Aorta (tissue), 5 donors: ENCODE measurements at regions not wholly inside any gene's neighbourhood (a gene's known extent, or its start where the extent isn't known, plus 50 kb on each side); places are given as distances from the start of the nearest gene placed in this dataset.

Source experiments
- ATAC-seq: fragments of 200-7000 bp; cut with Tn5 transposase; one replicate; pipeline ENCODE4 v1.9.1; 2022; ENCODE audit warnings: moderate library complexity; ENCODE audit not compliant: low FRiP score
- DNase-seq, 2 donors: peaks; one replicate each; pipeline ENCODE4 v3.0.0-alpha.2; 2020
- H3K27ac ChIP-seq, 2 donors: one replicate each; pipeline ENCODE4 v1.5.1; 2013; ENCODE audit warnings: low read length in 2 of 2, mild to moderate bottlenecking in 2 of 2, moderate library complexity in 2 of 2, control low read depth in 1 of 2, inconsistent platforms in 1 of 2, low read depth in 1 of 2
- H3K27me3 ChIP-seq, 2 donors: one replicate each; pipeline ENCODE4 v1.6.1; 2013; ENCODE audit warnings: control low read depth in 1 of 2, low read length in 1 of 2, mild to moderate bottlenecking in 1 of 2, moderate library complexity in 1 of 2; ENCODE audit not compliant: insufficient read depth in 2 of 2, control insufficient read depth in 1 of 2
- H3K36me3 ChIP-seq, 2 donors: one replicate each; pipeline ENCODE4 v1.6.1; 2013; ENCODE audit warnings: control low read depth in 1 of 2, low read length in 1 of 2, mild to moderate bottlenecking in 1 of 2; ENCODE audit not compliant: insufficient read depth in 2 of 2, control insufficient read depth in 1 of 2
- H3K4me1 ChIP-seq, 2 donors: one replicate each; pipeline ENCODE4 v1.6.1; 2013; ENCODE audit warnings: low read length in 2 of 2, control low read depth in 1 of 2, mild to moderate bottlenecking in 1 of 2, moderate library complexity in 1 of 2; ENCODE audit not compliant: insufficient read depth in 2 of 2, control insufficient read depth in 1 of 2
- H3K4me3 ChIP-seq, 2 donors: one replicate each; pipeline ENCODE4 v1.5.1; 2013; ENCODE audit warnings: low read length in 2 of 2, control low read depth in 1 of 2, mild to moderate bottlenecking in 1 of 2
- H3K9me3 ChIP-seq: one replicate; pipeline ENCODE4 v1.6.1; 2013; ENCODE audit warnings: mild to moderate bottlenecking, low read length; ENCODE audit not compliant: control insufficient read depth
- WGBS, 2 donors: extraction: QIAGEN DNeasy Blood & Tissue Kit; methylation state at CpG; one replicate each; pipeline ENCODE4 v1.1.7; 2013; 5-methylcytosine and 5-hydroxymethylcytosine counted together
- intact Hi-C, 2 donors: fragments of 100-400 bp; cut with DNase I; formaldehyde crosslinking; loops; one replicate each; pipeline versions ENCODE4 v1.14.2 to v1.15.0; 2022
- donor health status: healthy with polysubstance abuse.
- donor health status: Bipolar disorder and iron deficiency.
- donor health status: DM: no; HTN: no; CAD: no.
- donor health status: DM: no; HTN: no; CAD: no.
- donor health status: DM: yes; HTN: yes; CAD: no.

DNA sequence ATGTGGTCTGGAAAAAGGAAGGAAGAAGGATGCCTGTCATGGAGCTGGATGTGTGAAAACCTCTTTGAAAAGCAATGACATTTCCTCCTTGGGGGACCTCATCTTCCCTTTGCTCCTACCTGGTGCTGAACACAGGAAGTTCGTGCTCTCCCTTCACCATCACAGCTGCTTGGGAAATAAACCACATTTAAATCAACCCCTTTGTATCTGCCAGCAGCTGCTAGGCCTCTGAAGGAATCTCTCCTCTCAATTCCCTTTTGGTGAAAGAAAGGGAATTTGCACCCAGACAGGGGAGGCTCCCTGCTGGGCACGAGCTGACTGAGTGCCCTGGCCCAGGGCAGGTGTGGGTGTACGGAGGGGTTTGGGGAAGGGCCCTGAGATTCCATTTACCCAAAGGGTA, 437.7 kb downstream of the TSHZ3 start:
- Histone ChIP-seq H3K4me1 (no peaks in the 10 kb centered on the region), H3K36me3 (no peaks in the 10 kb centered on the region), H3K4me3 (no peak overlapping the region), H3K9me3 (no peaks in the 10 kb centered on the region), H3K27me3 (no peaks in the 10 kb centered on the region), H3K27ac (no peak overlapping the region)
- ATAC-seq: no peak
- WGBS, 2 donors: 48 to 49% methylated on average over 3 of the region's 3 CpGs
- no peak for DNase-seq
- intact Hi-C loops: no loop called here

DNA sequence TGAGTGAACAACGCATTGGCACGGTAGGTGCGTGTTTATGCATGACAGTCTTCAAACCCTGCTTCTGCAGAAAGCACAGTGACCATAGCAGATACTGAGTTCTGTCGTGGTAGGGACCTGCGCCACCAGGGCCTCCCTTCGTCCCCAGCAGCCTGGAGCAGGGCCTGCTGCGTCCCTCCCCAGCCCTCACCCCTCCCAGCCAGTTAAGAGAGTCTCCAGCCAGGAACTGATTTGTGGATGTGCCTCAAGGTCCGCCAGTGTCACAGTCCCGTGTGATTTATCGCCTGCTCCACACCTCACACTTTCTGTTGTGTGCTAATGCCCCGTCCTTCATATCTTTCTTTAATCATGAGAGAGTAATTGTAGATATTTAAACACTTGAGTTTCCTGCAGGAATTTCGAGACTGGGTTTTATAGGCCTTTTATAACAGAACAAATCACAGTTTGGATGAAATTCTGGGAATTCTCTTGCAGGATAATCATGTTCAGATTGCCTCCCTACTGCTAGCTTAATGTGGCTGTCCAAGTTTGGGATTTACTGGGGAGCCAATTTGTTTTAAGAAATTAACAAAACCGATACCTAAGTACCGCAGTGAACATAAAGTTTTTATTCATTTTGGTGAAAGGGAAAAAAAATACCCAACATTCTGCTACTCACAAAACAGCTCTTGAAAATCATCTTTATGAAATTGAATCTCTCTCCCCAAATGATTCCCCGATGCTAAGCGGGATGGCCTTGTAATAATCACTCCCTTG, 438.6 kb downstream of the TSHZ3 start:
- H3K9me3 ChIP-seq: no peaks in the 10 kb centered on the region
- H3K4me3 ChIP-seq: no peak overlapping the region
- no peaks in the 10 kb centered on the region for H3K36me3 ChIP-seq
- 57 to 65% methylated on average over 16 of the region's 16 CpGs for WGBS, 2 donors
- intact Hi-C loops: no loop called here
- no peaks in the 10 kb centered on the region for H3K4me1 ChIP-seq
- H3K27me3 ChIP-seq: no peaks in the 10 kb centered on the region
- H3K27ac ChIP-seq: no peak overlapping the region
- DNase-seq (no peak), ATAC-seq (no peak)

DNA sequence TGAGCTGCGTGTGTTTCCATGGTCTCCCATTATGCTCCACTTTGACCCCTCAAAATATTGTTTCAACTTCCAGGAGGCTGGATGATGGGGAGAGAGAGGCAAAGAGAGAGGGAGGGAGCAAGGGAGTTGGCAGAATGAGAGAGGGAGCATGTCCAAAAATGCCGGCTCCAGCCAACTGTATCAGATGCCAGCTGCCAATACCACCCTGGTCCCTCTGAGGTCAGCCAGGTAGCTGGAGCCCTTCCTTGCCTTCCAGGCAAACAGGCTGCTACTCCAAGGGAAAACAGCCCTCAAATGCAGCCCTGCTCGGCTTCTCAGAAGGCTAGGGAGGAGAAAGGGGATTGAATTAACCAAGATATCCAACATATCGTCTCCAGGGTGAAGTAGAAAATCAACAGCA, 440.0 kb downstream of the TSHZ3 start:
- no peaks in the 10 kb centered on the region for H3K27me3 ChIP-seq
- H3K4me1 ChIP-seq: no peaks in the 10 kb centered on the region
- no peak for ATAC-seq
- no peaks in the 10 kb centered on the region for H3K36me3 ChIP-seq
- WGBS, 2 donors: 61 to 67% methylated on average over 4 of the region's 4 CpGs
- no peak overlapping the region for H3K27ac ChIP-seq
- no peak for DNase-seq
- intact Hi-C loops: no loop called here
- no peaks in the 10 kb centered on the region for H3K9me3 ChIP-seq
- H3K4me3 ChIP-seq: no peak overlapping the region

DNA sequence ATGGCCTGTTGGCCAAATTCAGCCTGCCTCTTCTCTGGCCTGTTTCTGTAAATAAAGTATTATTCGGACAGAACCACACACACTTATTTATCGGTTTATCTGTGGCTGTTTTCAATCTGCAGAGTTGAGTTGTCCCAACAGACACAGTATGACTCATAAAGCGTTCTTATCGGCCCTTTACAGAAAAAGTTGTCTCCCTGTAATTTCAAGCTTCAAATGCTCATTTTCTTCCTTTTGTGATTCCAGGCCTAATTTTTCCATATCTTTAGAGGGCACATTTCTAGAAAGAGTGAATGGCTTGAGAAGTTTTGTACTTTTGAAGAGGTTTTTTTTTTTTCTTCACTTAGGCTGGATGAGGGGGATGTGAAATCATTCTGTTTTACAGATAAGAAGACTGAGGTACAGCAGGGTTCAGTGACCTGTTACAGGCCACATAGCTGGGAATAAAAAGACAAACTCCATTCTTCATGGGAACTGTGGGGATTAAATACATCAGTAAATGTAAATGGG, 440.9 kb downstream of the TSHZ3 start:
- Histone ChIP-seq H3K27me3 (no peaks in the 10 kb centered on the region), H3K4me3 (no peak overlapping the region), H3K27ac (no peak overlapping the region), H3K36me3 (no peaks in the 10 kb centered on the region), H3K4me1 (no peaks in the 10 kb centered on the region), H3K9me3 (no peaks in the 10 kb centered on the region)
- DNase-seq (no peak), ATAC-seq (no peak)
- intact Hi-C loops: no loop called here
- 58 to 66% methylated on average over 4 of the region's 4 CpGs for WGBS, 2 donors

DNA sequence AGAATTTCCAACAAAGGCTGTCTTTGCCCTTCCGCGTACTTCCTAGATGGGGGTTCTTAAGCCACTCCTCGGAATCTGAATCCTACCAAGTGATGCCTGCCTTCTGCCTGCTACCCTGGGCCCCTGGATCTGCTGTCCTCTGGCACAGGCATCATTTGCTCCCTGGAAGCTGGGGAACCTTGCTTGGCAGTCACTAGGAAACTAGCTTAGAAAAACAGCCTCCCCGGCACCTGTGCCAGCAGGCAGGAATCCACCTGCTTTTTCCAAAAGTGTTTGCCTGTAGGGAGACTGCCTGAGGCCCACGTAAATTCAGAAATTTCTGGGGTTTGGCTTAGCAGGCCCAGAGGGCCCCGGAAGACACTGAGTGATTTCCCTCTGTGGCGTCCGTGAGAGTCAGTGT, 442.4 kb downstream of the TSHZ3 start:
- no peak overlapping the region for H3K27ac ChIP-seq
- H3K4me1 ChIP-seq: no peaks in the 10 kb centered on the region
- no peak overlapping the region for H3K4me3 ChIP-seq
- WGBS, 2 donors: 78 to 79% methylated on average over 8 of the region's 8 CpGs
- intact Hi-C loops: no loop called here
- H3K27me3 ChIP-seq: no peaks in the 10 kb centered on the region
- no peaks in the 10 kb centered on the region for H3K36me3 ChIP-seq
- no peaks in the 10 kb centered on the region for H3K9me3 ChIP-seq
- ATAC-seq: no peak
- no peak for DNase-seq

DNA sequence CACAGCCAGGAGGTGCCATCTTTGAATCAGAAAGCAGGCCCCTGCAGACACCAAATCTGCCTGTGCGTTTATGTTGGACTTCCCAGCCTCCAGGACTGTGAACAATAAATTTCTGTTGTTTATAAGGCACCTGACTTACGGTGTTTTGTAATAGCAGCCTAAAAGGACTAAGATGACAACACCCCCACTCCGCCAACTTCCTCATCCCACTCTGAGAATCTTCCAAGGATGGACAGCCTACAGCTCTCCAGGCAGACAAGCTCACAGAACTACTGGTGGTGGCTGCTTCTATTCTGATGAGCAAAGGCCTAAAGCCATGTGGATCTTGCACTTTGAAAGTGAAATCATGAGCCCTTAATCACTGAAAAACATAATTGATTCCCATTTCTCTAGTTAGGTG, 449.2 kb downstream of the TSHZ3 start:
- intact Hi-C loops: no loop called here
- 84 to 89% methylated on average over 3 of the region's 3 CpGs for WGBS, 2 donors
- DNase-seq (no peak), ATAC-seq (no peak)
- Histone ChIP-seq H3K27ac (no peak overlapping the region), H3K27me3 (no peaks in the 10 kb centered on the region), H3K4me1 (no peaks in the 10 kb centered on the region), H3K36me3 (no peaks in the 10 kb centered on the region), H3K9me3 (no peaks in the 10 kb centered on the region), H3K4me3 (no peak overlapping the region)

DNA sequence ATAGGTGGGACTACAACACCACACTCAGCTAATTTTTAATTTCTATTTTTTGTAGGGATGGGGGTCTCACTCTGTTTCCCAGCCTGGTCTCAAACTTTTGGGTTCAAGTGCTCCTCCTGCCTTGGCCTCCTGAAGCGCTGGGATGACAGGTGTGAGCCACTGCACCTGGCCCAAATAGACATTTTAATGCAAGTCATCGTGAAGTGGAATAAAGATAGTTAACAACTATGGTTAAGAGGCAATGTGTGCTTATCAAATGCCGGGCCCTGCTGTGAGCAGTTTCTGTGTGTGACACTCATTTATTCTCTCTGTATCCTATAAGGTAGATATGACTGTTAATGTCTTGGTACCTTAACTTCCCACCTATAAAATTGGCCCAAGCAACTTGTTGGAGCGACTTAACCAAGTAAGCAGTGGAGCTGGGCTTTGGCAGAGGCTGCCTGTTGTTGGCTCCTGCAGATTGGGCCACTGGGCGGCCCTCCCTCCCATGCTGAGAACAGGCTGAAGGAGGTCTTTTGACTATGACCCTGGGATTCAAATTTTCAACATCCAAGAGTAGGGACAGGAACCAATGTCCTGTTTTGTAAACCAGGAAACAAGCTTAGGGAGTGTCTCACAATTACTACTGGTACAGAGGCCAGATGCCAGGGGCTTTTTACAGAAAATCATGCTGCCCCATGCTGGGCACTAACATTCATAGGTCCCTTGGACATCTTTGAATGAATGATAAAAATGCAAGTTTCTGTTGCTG, 450.7 kb downstream of the TSHZ3 start:
- WGBS, 2 donors: 75 to 89% methylated on average over 5 of the region's 5 CpGs

DNA sequence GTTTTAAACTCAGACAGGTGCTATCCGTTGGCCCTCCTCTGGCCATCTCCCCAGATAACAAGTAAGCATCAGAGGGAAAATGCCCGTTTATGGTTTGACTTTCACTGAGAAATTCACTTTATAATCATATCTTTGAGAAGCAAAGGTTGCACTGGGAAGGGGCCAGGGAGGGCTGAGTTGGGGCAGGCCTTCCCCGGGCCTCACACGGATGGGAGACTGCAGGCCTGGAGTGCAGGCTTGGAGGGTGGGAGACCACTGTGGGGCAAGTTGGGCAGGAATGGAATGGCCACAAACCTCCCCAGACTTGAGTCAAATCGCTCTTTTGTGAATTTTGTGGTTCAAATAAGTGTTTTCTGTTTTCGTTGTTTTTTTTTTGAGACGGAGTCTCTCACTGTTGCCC, 451.7 kb downstream of the TSHZ3 start:
- ATAC-seq: no peak
- WGBS, 2 donors: 89 to 94% methylated on average over 7 of the region's 7 CpGs
- Histone ChIP-seq H3K9me3 (no peaks in the 10 kb centered on the region), H3K27ac (no peak overlapping the region), H3K4me1 (no peaks in the 10 kb centered on the region), H3K4me3 (no peak overlapping the region), H3K27me3 (no peaks in the 10 kb centered on the region), H3K36me3 (no peaks in the 10 kb centered on the region)
- DNase-seq: no peak
- intact Hi-C loops: no loop called here

More for the DNA sequence above, 450.7 kb downstream of the TSHZ3 start:
- no peak for DNase-seq
- Histone ChIP-seq H3K4me3 (no peak overlapping the region), H3K9me3 (no peaks in the 10 kb centered on the region), H3K36me3 (no peaks in the 10 kb centered on the region), H3K27me3 (no peaks in the 10 kb centered on the region), H3K27ac (no peak overlapping the region), H3K4me1 (no peaks in the 10 kb centered on the region)
- no peak for ATAC-seq
- intact Hi-C loops: no loop called here

DNA sequence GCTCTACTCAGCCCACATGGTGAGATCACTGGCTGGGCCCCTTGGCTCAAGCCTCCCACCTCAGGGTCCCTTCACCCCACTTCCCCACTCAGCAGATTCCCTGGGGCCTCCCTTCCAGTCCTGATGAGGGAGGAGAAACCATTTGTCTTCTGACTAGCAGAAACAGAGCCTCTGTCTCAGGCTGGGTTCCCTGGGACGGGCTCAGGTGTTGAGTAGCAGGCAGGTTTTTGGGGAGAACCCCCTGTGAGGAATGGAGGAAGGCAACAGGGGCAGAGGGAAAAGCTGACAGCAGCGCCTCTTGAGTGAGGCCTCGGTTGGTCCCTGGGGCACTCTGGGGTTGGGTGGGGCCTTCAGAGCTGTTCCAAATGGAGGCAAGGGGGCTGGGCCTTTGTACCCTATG, 452.2 kb downstream of the TSHZ3 start:
- H3K36me3 ChIP-seq: no peaks in the 10 kb centered on the region
- no peaks in the 10 kb centered on the region for H3K27me3 ChIP-seq
- no peak for ATAC-seq
- no peak overlapping the region for H3K4me3 ChIP-seq
- H3K27ac ChIP-seq: no peak overlapping the region
- H3K9me3 ChIP-seq: no peaks in the 10 kb centered on the region
- DNase-seq: no peak
- WGBS, 2 donors: 87 to 93% methylated on average over 3 of the region's 3 CpGs
- H3K4me1 ChIP-seq: no peaks in the 10 kb centered on the region
- intact Hi-C loops: no loop called here
